Neural cell (in vitro differentiated cells): ENCODE measurements at regions not wholly inside any gene's neighbourhood (a gene's known extent, or its start where the extent isn't known, plus 50 kb on each side); places are given as distances from the start of the nearest gene placed in this dataset.

ENCODE experiments used
- H2AFZ ChIP-seq: fragments of 200-600, 300-800 bp; sonication (generic), shearing (Covaris generic); 2 replicates; pipeline ENCODE4 v1.6.0; 2014; ENCODE audit warnings: low read depth, mild to moderate bottlenecking, antibody characterized with exemption, low read length, moderate library complexity
- H3F3A ChIP-seq: fragments of 200-600 bp; shearing (Covaris generic); 2 replicates; pipeline ENCODE4 v1.6.1; 2016; ENCODE audit warnings: mild to moderate bottlenecking, moderate library complexity, mixed read lengths, antibody characterized with exemption, low read length; ENCODE audit not compliant: insufficient read depth, poor library complexity, severe bottlenecking
- H3K27ac ChIP-seq: fragments of 200-600, 300-800 bp; sonication (generic), shearing (Covaris generic); 2 replicates; pipeline ENCODE4 v1.5.1; 2014; ENCODE audit warnings: mild to moderate bottlenecking, low read length, moderate library complexity
- H3K27me3 ChIP-seq: fragments of 300-800, 200-600 bp; sonication (generic), shearing (Covaris generic); 2 replicates; pipeline ENCODE4 v1.6.0; 2014; ENCODE audit warnings: mild to moderate bottlenecking, low read depth, low read length, moderate library complexity; ENCODE audit not compliant: insufficient read depth
- H3K36me3 ChIP-seq: fragments of 300-800, 200-600 bp; sonication (generic), shearing (Covaris generic); 2 replicates; pipeline ENCODE4 v1.5.1; 2014; ENCODE audit warnings: mild to moderate bottlenecking, antibody characterized with exemption, low read length, moderate library complexity; ENCODE audit not compliant: insufficient read depth
- H3K4me2 ChIP-seq: fragments of 300-800, 200-600 bp; sonication (generic), shearing (Covaris generic); 2 replicates; pipeline ENCODE4 v1.6.0; 2014; ENCODE audit warnings: mild to moderate bottlenecking, low read length
- H3K4me3 ChIP-seq: fragments of 300-800, 200-600 bp; sonication (generic), shearing (Covaris generic); 2 replicates; pipeline ENCODE4 v1.5.1; 2014; ENCODE audit warnings: mild to moderate bottlenecking, low read length, moderate library complexity
- H3K79me2 ChIP-seq: fragments of 200-600 bp; shearing (Covaris generic); replicated peaks from 2 replicates; pipeline ENCODE4 v1.6.0; 2014; ENCODE audit warnings: mild to moderate bottlenecking, low read length, moderate library complexity; ENCODE audit not compliant: insufficient read depth
- H3K9ac ChIP-seq: fragments of 300-800, 200-600 bp; sonication (generic), shearing (Covaris generic); 2 replicates; pipeline ENCODE4 v1.6.1; 2016; ENCODE audit warnings: mild to moderate bottlenecking, low read length, mixed read lengths
- H3K9me2 ChIP-seq: fragments of 200-600 bp; shearing (Covaris generic); 2 replicates; pipeline ENCODE4 v1.6.1; 2016; ENCODE audit warnings: mild to moderate bottlenecking, low read length, mixed read lengths; ENCODE audit not compliant: insufficient read depth
- H3K9me3 ChIP-seq: fragments of 200-600, 300-800 bp; sonication (generic), shearing (Covaris generic); 2 replicates; pipeline ENCODE4 v1.6.1; 2016; ENCODE audit warnings: mild to moderate bottlenecking, mixed run types, low read length, moderate library complexity, mixed read lengths
- H4K20me1 ChIP-seq: fragments of 200-600 bp; shearing (Covaris generic); 2 replicates; pipeline ENCODE4 v1.6.1; 2016; ENCODE audit warnings: mild to moderate bottlenecking, mixed run types; ENCODE audit not compliant: insufficient read depth
- CTCF ChIP-seq: fragments of 450-650 bp; IDR thresholded peaks from 2 replicates; pipeline ENCODE4 v1.5.1; 2014; ENCODE audit warnings: antibody characterized with exemption, mild to moderate bottlenecking, moderate library complexity; ENCODE audit not compliant: poor library complexity, severe bottlenecking
- EP300 ChIP-seq: fragments of 450-650 bp; conservative IDR thresholded peaks from 2 replicates; pipeline ENCODE4 v1.6.1; 2014; ENCODE audit warnings: antibody characterized with exemption, mild to moderate bottlenecking, moderate library complexity; ENCODE audit not compliant: poor library complexity, severe bottlenecking
- EZH2 ChIP-seq: fragments of 200-600, 300-800 bp; shearing (Covaris generic), sonication (generic); IDR thresholded peaks from 2 replicates; pipeline ENCODE4 v1.6.1; 2014; ENCODE audit warnings: antibody characterized with exemption, low read length, borderline replicate concordance, mild to moderate bottlenecking; ENCODE audit not compliant: insufficient read depth, poor library complexity, severe bottlenecking
- MXI1 ChIP-seq: fragments of 450-650 bp; conservative IDR thresholded peaks from 2 replicates; pipeline ENCODE4 v1.6.1; 2014; ENCODE audit warnings: antibody characterized with exemption, mild to moderate bottlenecking; ENCODE audit not compliant: poor library complexity, severe bottlenecking
- POLR2AphosphoS5 ChIP-seq: IDR thresholded peaks from 2 replicates; pipeline ENCODE4 v1.6.1; 2012
- RAD21 ChIP-seq: fragments of 450-650 bp; conservative IDR thresholded peaks from 2 replicates; pipeline ENCODE4 v1.6.1; 2014; ENCODE audit warnings: antibody characterized with exemption, mild to moderate bottlenecking, moderate library complexity
- REST ChIP-seq: IDR thresholded peaks from 2 replicates; pipeline ENCODE4 v1.6.1; 2012; ENCODE audit warnings: borderline replicate concordance
- SMC3 ChIP-seq: fragments of 450-650 bp; conservative IDR thresholded peaks from 2 replicates; pipeline ENCODE4 v1.6.1; 2014; ENCODE audit warnings: antibody characterized with exemption, mild to moderate bottlenecking, moderate library complexity; ENCODE audit not compliant: poor library complexity
- TAF1 ChIP-seq: IDR thresholded peaks from 2 replicates; pipeline ENCODE4 v1.6.1; 2012; ENCODE audit warnings: low read depth

DNA sequence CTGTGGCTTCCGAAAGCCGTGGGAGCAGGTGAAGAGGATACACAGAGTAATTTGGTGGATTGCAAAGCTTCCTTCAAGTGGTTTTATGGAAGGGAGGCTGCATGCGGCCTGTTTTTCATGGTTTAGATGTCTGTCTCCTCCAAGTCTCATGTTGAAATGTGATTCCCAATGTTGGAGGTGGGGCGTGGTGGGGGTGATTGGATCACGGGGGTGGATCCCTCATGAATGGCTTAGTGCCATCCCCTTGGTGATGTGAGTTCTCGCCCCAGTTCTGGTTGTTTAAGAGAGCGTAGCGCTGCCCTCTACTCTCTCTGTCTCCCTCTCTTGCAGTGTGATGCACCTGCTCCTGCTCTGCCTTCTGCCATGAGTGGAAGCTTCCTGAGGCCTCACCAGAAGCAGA lies 247.8 kb upstream of the B3GAT1 start:
- Histone ChIP-seq H3K27ac (no peak overlapping the region), H3K79me2 (no peaks in the 10 kb centered on the region), H3K9me3 (no peaks in the 10 kb centered on the region), H2AFZ (no peak overlapping the region), H3K9me2 (no peaks in the 10 kb centered on the region), H3K9ac (no peak overlapping the region), H3F3A (no peaks in the 10 kb centered on the region), H3K4me3 (no peak overlapping the region), H3K27me3 (no peaks in the 10 kb centered on the region), H4K20me1 (no peaks in the 10 kb centered on the region), H3K4me2 (no peak overlapping the region), H3K36me3 (no peaks in the 10 kb centered on the region)
- TF ChIP-seq SMC3 (no peak), EP300 (no peak), REST (no peak), MXI1 (no peak), POLR2AphosphoS5 (no peak), CTCF (no peak), EZH2 (no peak), RAD21 (no peak), TAF1 (no peak)

DNA sequence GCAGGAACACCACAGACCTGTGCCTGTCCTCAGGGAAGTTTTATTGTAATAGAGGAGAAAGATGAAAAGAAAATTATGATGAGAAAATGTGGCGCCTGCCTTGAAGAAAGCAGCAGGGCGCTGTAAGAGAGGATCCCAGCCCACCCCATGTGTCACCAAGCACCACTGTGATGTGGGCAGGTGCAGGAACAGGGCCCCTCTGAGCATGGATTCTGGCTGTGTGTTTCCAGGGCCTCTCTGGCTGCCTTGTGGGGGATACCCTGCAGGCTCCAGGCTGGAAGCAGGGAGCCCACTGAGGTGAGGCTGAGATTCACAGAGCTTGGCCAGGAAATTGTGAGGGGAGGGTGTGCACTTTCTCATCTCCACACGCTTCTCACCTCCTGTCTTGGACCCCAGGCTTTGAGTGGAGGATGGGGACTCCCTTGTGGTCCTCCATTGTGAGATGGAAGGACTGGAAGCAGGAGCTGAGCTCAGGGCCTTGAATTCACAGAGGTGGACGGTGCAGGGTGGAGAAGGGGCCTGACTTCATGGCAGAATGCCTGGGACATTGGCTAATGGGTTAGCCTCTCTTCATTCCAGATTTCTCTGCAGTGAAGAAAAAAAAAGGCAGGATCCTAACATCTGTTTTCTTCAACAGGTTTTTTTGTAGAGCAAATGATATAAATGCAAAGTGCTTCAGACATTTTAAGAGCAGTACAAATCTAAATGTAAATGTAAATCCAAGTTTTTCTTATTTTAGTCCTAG lies 246.6 kb upstream of the B3GAT1 start:
- Histone ChIP-seq H3F3A (no peaks in the 10 kb centered on the region), H3K9me3 (no peaks in the 10 kb centered on the region), H2AFZ (no peak overlapping the region), H3K9me2 (no peaks in the 10 kb centered on the region), H3K27ac (no peak overlapping the region), H3K4me2 (no peak overlapping the region), H3K79me2 (no peaks in the 10 kb centered on the region), H3K27me3 (no peaks in the 10 kb centered on the region), H3K36me3 (no peaks in the 10 kb centered on the region), H3K9ac (no peak overlapping the region), H3K4me3 (no peak overlapping the region), H4K20me1 (no peaks in the 10 kb centered on the region)
- TF ChIP-seq EP300: no peak
- TF ChIP-seq CTCF: no peak
- no peak for TF ChIP-seq MXI1
- no peak for TF ChIP-seq RAD21
- no peak for TF ChIP-seq TAF1
- TF ChIP-seq EZH2: no peak
- no peak for TF ChIP-seq REST
- TF ChIP-seq POLR2AphosphoS5: no peak
- TF ChIP-seq SMC3: no peak
